ENCODE measurements at regions not wholly inside any gene's neighbourhood (a gene's known extent, or its start where the extent isn't known, plus 50 kb on each side); places are given as distances from the start of the nearest gene placed in this dataset.

GRCh38 chr3:193783166-193783896, 190.3 kb downstream of the OPA1 start:
- no peak overlapping the region for H3K4me2 ChIP-seq (ENCODE audit: insufficient read depth, low read length)
- ATAC-seq (ENCODE audit: insufficient read depth, low read depth) (no peak), DNase-seq (no peak)
- no peak for TF ChIP-seq CTCF (IDR thresholded peaks at IDR 0.05; ENCODE audit: borderline replicate concordance, extremely low read depth, low read length, poor library complexity, severe bottlenecking)
- TF ChIP-seq EZH2 (IDR thresholded peaks at IDR 0.05; ENCODE audit: borderline replicate concordance, low read depth, low read length, severe bottlenecking): no peak
- H2AFZ ChIP-seq (ENCODE audit: low read depth, low read length): no peak overlapping the region
- H3K27ac ChIP-seq (ENCODE audit: low read length): no peak overlapping the region
- H4K20me1 ChIP-seq (ENCODE audit: insufficient read depth, low read length): 0 out of 2 replicates have a peak, but pooled peaks cover 5% of the 10 kb centered on the region
- no peaks in the 10 kb centered on the region for H3K4me1 ChIP-seq (ENCODE audit: insufficient read depth, low read length)
- no peaks in the 10 kb centered on the region for H3K36me3 ChIP-seq (ENCODE audit: insufficient read depth, low read length)
- no peak overlapping the region for H3K4me3 ChIP-seq (ENCODE audit: low read depth in 1 of 2, low read length in 2 of 2)
- no peaks in the 10 kb centered on the region for H3K79me2 ChIP-seq (ENCODE audit: insufficient read depth, low read length)
- H3K27me3 ChIP-seq (ENCODE audit: insufficient read depth, low read length, poor library complexity): peaks cover 29% of the 10 kb centered on the region
- no peak overlapping the region for H3K9ac ChIP-seq (ENCODE audit: low read depth, low read length)
- no peaks in the 10 kb centered on the region for H3K9me3 ChIP-seq (ENCODE audit: insufficient read depth, low read length, severe bottlenecking)

- Histone ChIP-seq H3K9ac (ENCODE audit: low read depth, low read length) (no peak overlapping the region), H3K4me1 (ENCODE audit: insufficient read depth, low read length) (no peaks in the 10 kb centered on the region), H4K20me1 (ENCODE audit: insufficient read depth, low read length) (0 out of 2 replicates have a peak, but pooled peaks cover 5% of the 10 kb centered on the region), H3K36me3 (ENCODE audit: insufficient read depth, low read length) (no peaks in the 10 kb centered on the region), H3K27ac (ENCODE audit: low read length) (no peak overlapping the region), H3K4me3 (ENCODE audit: low read depth in 1 of 2, low read length in 2 of 2) (no peak overlapping the region), H2AFZ (ENCODE audit: low read depth, low read length) (no peak overlapping the region), H3K79me2 (ENCODE audit: insufficient read depth, low read length) (no peaks in the 10 kb centered on the region), H3K9me3 (ENCODE audit: insufficient read depth, low read length, severe bottlenecking) (no peaks in the 10 kb centered on the region), H3K27me3 (ENCODE audit: insufficient read depth, low read length, poor library complexity) (peaks cover 18% of the 10 kb centered on the region), H3K4me2 (ENCODE audit: insufficient read depth, low read length) (no peak overlapping the region)
- ATAC-seq (ENCODE audit: insufficient read depth, low read depth) (no peak), DNase-seq (no peak)
- TF ChIP-seq EZH2 (IDR thresholded peaks at IDR 0.05; ENCODE audit: borderline replicate concordance, low read depth, low read length, severe bottlenecking) (no peak), CTCF (IDR thresholded peaks at IDR 0.05; ENCODE audit: borderline replicate concordance, extremely low read depth, low read length, poor library complexity, severe bottlenecking) (no peak)
Observed at GRCh38 chr3:193784822-193785221, 191.8 kb downstream of the OPA1 start.

- Histone ChIP-seq H3K79me2 (ENCODE audit: insufficient read depth, low read length) (no peaks in the 10 kb centered on the region), H2AFZ (ENCODE audit: low read depth, low read length) (no peak overlapping the region), H3K27me3 (ENCODE audit: insufficient read depth, low read length, poor library complexity) (peaks cover 17% of the 10 kb centered on the region), H3K4me1 (ENCODE audit: insufficient read depth, low read length) (no peaks in the 10 kb centered on the region), H3K9ac (ENCODE audit: low read depth, low read length) (no peak overlapping the region), H3K9me3 (ENCODE audit: insufficient read depth, low read length, severe bottlenecking) (no peaks in the 10 kb centered on the region), H3K36me3 (ENCODE audit: insufficient read depth, low read length) (no peaks in the 10 kb centered on the region), H3K4me3 (ENCODE audit: low read depth in 1 of 2, low read length in 2 of 2) (no peak overlapping the region), H3K27ac (ENCODE audit: low read length) (no peak overlapping the region), H3K4me2 (ENCODE audit: insufficient read depth, low read length) (no peak overlapping the region), H4K20me1 (ENCODE audit: insufficient read depth, low read length) (0 out of 2 replicates have a peak, but pooled peaks cover 5% of the 10 kb centered on the region)
- TF ChIP-seq EZH2 (IDR thresholded peaks at IDR 0.05; ENCODE audit: borderline replicate concordance, low read depth, low read length, severe bottlenecking): no peak
- no peak for TF ChIP-seq CTCF (IDR thresholded peaks at IDR 0.05; ENCODE audit: borderline replicate concordance, extremely low read depth, low read length, poor library complexity, severe bottlenecking)
- DNase-seq (no peak), ATAC-seq (ENCODE audit: insufficient read depth, low read depth) (no peak)
Observed at GRCh38 chr3:193787496-193787870, 194.5 kb downstream of the OPA1 start.
